ENCODE measurements at regions not wholly inside any gene's neighbourhood (a gene's known extent, or its start where the extent isn't known, plus 50 kb on each side); places are given as distances from the start of the nearest gene placed in this dataset.

DNA sequence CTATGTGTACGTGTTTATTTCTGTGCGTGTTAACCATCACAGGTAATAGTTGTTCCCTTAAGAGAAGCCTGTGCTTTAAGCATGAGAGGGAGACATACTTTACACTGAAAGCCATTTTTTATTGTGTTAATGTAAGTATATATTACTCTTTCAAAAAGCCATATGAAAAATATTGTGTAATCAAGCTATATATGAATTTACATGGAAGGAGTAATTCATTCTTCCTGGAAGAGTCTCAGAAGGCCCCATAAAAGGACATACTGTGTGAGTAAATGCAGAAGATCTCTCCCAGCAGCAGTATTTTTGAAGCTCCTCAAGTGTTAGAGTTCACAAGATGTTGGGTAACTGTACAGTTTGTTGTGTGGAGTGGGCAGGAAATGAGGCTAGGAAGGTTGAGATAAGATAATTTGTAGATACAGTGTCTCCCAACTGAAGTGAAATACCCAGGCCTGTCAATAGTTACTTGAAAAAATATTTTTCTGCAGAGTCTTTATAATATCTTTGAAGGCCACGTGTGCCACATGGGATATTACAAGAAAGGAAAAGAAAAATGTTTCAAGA is 138.3 kb downstream of the PTGER3 start:
- TF ChIP-seq POLR2A (IDR thresholded peaks at IDR 0.05; ENCODE audit: low read depth, low read length) (no peak), POLR2AphosphoS5 (IDR thresholded peaks at IDR 0.05; ENCODE audit: low read depth, low read length) (no peak)

Measured in GM12891 (cell line).